ENCODE measurements at regions not wholly inside any gene's neighbourhood (a gene's known extent, or its start where the extent isn't known, plus 50 kb on each side); places are given as distances from the start of the nearest gene placed in this dataset.

- TF ChIP-seq CTCF (IDR thresholded peaks at IDR 0.05; ENCODE audit: insufficient read depth, low read depth, low read length), result no peak
- no peak overlapping the region for H3K4me3 ChIP-seq (ENCODE audit: low read depth, low read length)
- no peak for DNase-seq (ENCODE audit: low read depth)
Measured at GRCh38 chr7:84477786-84478478, 283.3 kb upstream of the SEMA3A start.

GRCh38 chr7:84474436-84474835 lies 279.8 kb upstream of the SEMA3A start:
- H3K4me3 ChIP-seq (ENCODE audit: low read depth, low read length), result no peak overlapping the region
- no peak for DNase-seq (ENCODE audit: low read depth)
- no peak for TF ChIP-seq CTCF (IDR thresholded peaks at IDR 0.05; ENCODE audit: insufficient read depth, low read depth, low read length)

- no peak for DNase-seq (ENCODE audit: low read depth)
- TF ChIP-seq CTCF (IDR thresholded peaks at IDR 0.05; ENCODE audit: insufficient read depth, low read depth, low read length), result no peak
- no peak overlapping the region for H3K4me3 ChIP-seq (ENCODE audit: low read depth, low read length)
Measured at GRCh38 chr7:84471576-84471975, 277.0 kb upstream of the SEMA3A start.

GRCh38 chr7:84469034-84469433 lies 274.4 kb upstream of the SEMA3A start:
- no peak for TF ChIP-seq CTCF (IDR thresholded peaks at IDR 0.05; ENCODE audit: insufficient read depth, low read depth, low read length)
- no peak for DNase-seq (ENCODE audit: low read depth)
- no peak overlapping the region for H3K4me3 ChIP-seq (ENCODE audit: low read depth, low read length)

GRCh38 chr7:84462259-84462658 lies 267.7 kb upstream of the SEMA3A start:
- no peak for DNase-seq (ENCODE audit: low read depth)
- TF ChIP-seq CTCF (IDR thresholded peaks at IDR 0.05; ENCODE audit: insufficient read depth, low read depth, low read length), result no peak
- H3K4me3 ChIP-seq (ENCODE audit: low read depth, low read length), result no peak overlapping the region

GRCh38 chr7:84461093-84461492 lies 266.5 kb upstream of the SEMA3A start:
- no peak for DNase-seq (ENCODE audit: low read depth)
- H3K4me3 ChIP-seq (ENCODE audit: low read depth, low read length), result no peak overlapping the region
- no peak for TF ChIP-seq CTCF (IDR thresholded peaks at IDR 0.05; ENCODE audit: insufficient read depth, low read depth, low read length)

- no peak for TF ChIP-seq CTCF (IDR thresholded peaks at IDR 0.05; ENCODE audit: insufficient read depth, low read depth, low read length)
- no peak overlapping the region for H3K4me3 ChIP-seq (ENCODE audit: low read depth, low read length)
- DNase-seq (ENCODE audit: low read depth), result peak; percentile 10
Measured at GRCh38 chr7:84455788-84456187, 261.2 kb upstream of the SEMA3A start.

Data from fibroblast of villous mesenchyme (primary cell).